SK-N-SH (cell line): ENCODE measurements at regions not wholly inside any gene's neighbourhood (a gene's known extent, or its start where the extent isn't known, plus 50 kb on each side); places are given as distances from the start of the nearest gene placed in this dataset.

ENCODE experiments used
- CTCF ChIA-PET: fragments of 300-600, 350-600 bp; formaldehyde crosslinking; extraction: SDS; loops from one replicate; lab custom pipeline; 2021; lab: Yijun Ruan, JAX
- POLR2A ChIA-PET: fragments of 350-600 bp; sonication (Branson Sonifier 250); formaldehyde crosslinking; extraction: SDS; loops from one replicate; lab custom pipeline; 2020; ENCODE audit warnings: antibody characterized with exemption, inconsistent platforms; lab: Yijun Ruan, JAX
- DNase-seq: peaks from one replicate; pipeline ENCODE4 v3.0.0; 2012
- H2AFZ ChIP-seq: fragments of 200-600 bp; sonication (generic); 2 replicates; pipeline ENCODE4 v1.8.1; 2016; ENCODE audit warnings: antibody characterized with exemption, mild to moderate bottlenecking, low read depth
- H3F3A ChIP-seq: fragments of 200-600 bp; sonication (generic); replicated peaks from 2 replicates; pipeline ENCODE3; 2016; ENCODE audit warnings: antibody characterized with exemption, mild to moderate bottlenecking; ENCODE audit not compliant: insufficient read depth
- H3K27ac ChIP-seq, 2 experiments: fragments of 200-500 bp in 1 of 2; fragments of 200-600 bp in 1 of 2; sonication (Bioruptor generic) in 1 of 2; sonication (generic), shearing (Covaris generic) in 1 of 2; 2 replicates each; pipeline versions ENCODE4 v1.5.1 to v1.6.1; 2014 to 2016; ENCODE audit warnings: low read depth in 2 of 2, inconsistent platforms in 1 of 2, low read length in 1 of 2, mild to moderate bottlenecking in 1 of 2, mixed read lengths in 1 of 2
- H3K27me3 ChIP-seq: fragments of 200-600 bp; sonication (generic), shearing (Covaris generic); 2 replicates; pipeline ENCODE4 v1.6.1; 2016; ENCODE audit warnings: mixed run types; ENCODE audit not compliant: insufficient read depth
- H3K36me3 ChIP-seq, 2 experiments: fragments of 200-500 bp in 1 of 2; fragments of 200-600 bp in 1 of 2; sonication (Bioruptor generic) in 1 of 2; sonication (generic) in 1 of 2; replicated peaks in 1 of 2; 2 replicates each; pipeline versions ENCODE3 to v1.5.1; 2014 to 2016; ENCODE audit warnings: low read length in 1 of 2, mild to moderate bottlenecking in 1 of 2; ENCODE audit not compliant: insufficient read depth in 2 of 2, control insufficient read depth in 1 of 2
- H3K4me1 ChIP-seq, 2 experiments: fragments of 200-500 bp in 1 of 2; fragments of 200-600 bp in 1 of 2; sonication (Bioruptor generic) in 1 of 2; sonication (generic), shearing (Covaris generic) in 1 of 2; 2 replicates each; pipeline versions ENCODE4 v1.5.1 to v1.6.1; 2014 to 2016; ENCODE audit warnings: low read depth in 1 of 2, low read length in 1 of 2, mixed run types in 1 of 2; ENCODE audit not compliant: insufficient read depth in 2 of 2, control insufficient read depth in 1 of 2
- H3K4me2 ChIP-seq: fragments of 200-600 bp; sonication (generic), shearing (Covaris generic); 2 replicates; pipeline ENCODE4 v1.6.1; 2017; ENCODE audit warnings: mixed run types
- H3K4me3 ChIP-seq, 2 experiments: fragments of 200-500 bp in 1 of 2; fragments of 200-600 bp in 1 of 2; sonication (Bioruptor generic) in 1 of 2; sonication (generic), shearing (Covaris generic) in 1 of 2; 2 replicates each; pipeline versions ENCODE4 v1.5.1 to v1.8.1; 2014 to 2016; ENCODE audit warnings: low read depth in 2 of 2, inconsistent platforms in 1 of 2, low read length in 1 of 2, mild to moderate bottlenecking in 1 of 2, mixed read lengths in 1 of 2, moderate library complexity in 1 of 2
- H3K79me2 ChIP-seq: fragments of 200-600 bp; sonication (generic); 2 replicates; pipeline ENCODE4 v1.8.1; 2017; ENCODE audit warnings: mild to moderate bottlenecking; ENCODE audit not compliant: insufficient read depth
- H3K9ac ChIP-seq: fragments of 200-600 bp; sonication (generic); 2 replicates; pipeline ENCODE4 v1.6.1; 2017; ENCODE audit warnings: mixed run types
- H3K9me2 ChIP-seq: fragments of 200-600 bp; sonication (generic); 2 replicates; pipeline ENCODE4 v1.6.1; 2017; ENCODE audit warnings: mixed run types
- H3K9me3 ChIP-seq: fragments of 200-600 bp; sonication (generic); 2 replicates; pipeline ENCODE4 v1.6.1; 2017; ENCODE audit warnings: mixed run types, mild to moderate bottlenecking, moderate library complexity
- H4K20me1 ChIP-seq: fragments of 200-600 bp; sonication (generic); 2 replicates; pipeline ENCODE4 v1.6.1; 2017; ENCODE audit warnings: mild to moderate bottlenecking, mixed run types; ENCODE audit not compliant: insufficient read depth
- CTCF ChIP-seq: fragments of 200-600 bp; sonication (generic); IDR thresholded peaks from 2 replicates; pipeline ENCODE4 v1.6.1; 2017; ENCODE audit warnings: antibody characterized with exemption, mild to moderate bottlenecking, moderate library complexity
- FOXJ3 ChIP-seq: sonication (generic); formaldehyde crosslinking; IDR thresholded peaks from 2 replicates; pipeline ENCODE4 v1.5.1; 2020; ENCODE audit warnings: mild to moderate bottlenecking, missing genetic modification reagents
- FOXM1 ChIP-seq: IDR thresholded peaks from 2 replicates; pipeline ENCODE4 v1.4.0; 2012; ENCODE audit warnings: low read depth, mild to moderate bottlenecking
- GABPA ChIP-seq: IDR thresholded peaks from 2 replicates; pipeline ENCODE4 v1.4.0; 2012; ENCODE audit warnings: low read depth, mild to moderate bottlenecking
- NFIC ChIP-seq: IDR thresholded peaks from 2 replicates; pipeline ENCODE4 v1.4.0; 2012; ENCODE audit warnings: borderline replicate concordance
- NRF1 ChIP-seq: IDR thresholded peaks from 2 replicates; pipeline ENCODE4 v1.6.1; 2012; ENCODE audit warnings: low read depth, mild to moderate bottlenecking, low read length
- PBX3 ChIP-seq: IDR thresholded peaks from 2 replicates; pipeline ENCODE4; 2012
- TAF1 ChIP-seq: IDR thresholded peaks from 2 replicates; pipeline ENCODE4 v1.6.1; 2012; ENCODE audit warnings: low read depth, mild to moderate bottlenecking, low read length, moderate library complexity, borderline replicate concordance
- YY1 ChIP-seq: IDR thresholded peaks from 2 replicates; pipeline ENCODE4 v1.4.0; 2012; ENCODE audit warnings: low read depth, mild to moderate bottlenecking
- WGBS: methylation state at CpG from one replicate; pipeline ENCODE4 v1.1.6; 2017; ENCODE audit warnings: low lambda C conversion rate; 5-methylcytosine and 5-hydroxymethylcytosine counted together

- Histone ChIP-seq H3K27ac (no peak overlapping the region), H3K4me1 (no peaks in the 10 kb centered on the region), H3K9me3 (no peaks in the 10 kb centered on the region), H3K36me3 (no peaks in the 10 kb centered on the region), H2AFZ (no peak overlapping the region), H3K27me3 (no peaks in the 10 kb centered on the region), H3K79me2 (no peaks in the 10 kb centered on the region), H3K9me2 (no peaks in the 10 kb centered on the region), H3K4me2 (no peak overlapping the region), H4K20me1 (no peaks in the 10 kb centered on the region)
- POLR2A ChIA-PET = no interaction called here
- TF ChIP-seq GABPA (no peak), FOXM1 (no peak), NFIC (no peak), TAF1 (no peak), CTCF (no peak)
- TF ChIP-seq, all 33 proteins: peak for 0
- no peak for DNase-seq
- Histone ChIP-seq H3F3A (no peaks in the 10 kb centered on the region), H3K4me3 (no peak overlapping the region), H3K9ac (no peak overlapping the region)
- WGBS = 15% methylated on average over 2 of the region's 2 CpGs
- CTCF ChIA-PET = interaction anchor here (1.0 to 1.3 kb wide), 3 partner anchors 10 to 403 kb away, joined by 3 read pairs; no protein-coding TSS in a partner anchor
Measured at GRCh38 chr9:20227166-20227874, 395.0 kb downstream of the MLLT3 start.

- H3K9me2 ChIP-seq = no peaks in the 10 kb centered on the region
- ChIA-PET POLR2A (no interaction called here), CTCF (no interaction called here)
- WGBS = 59% methylated on average over 5 of the region's 5 CpGs
- H3K4me2 ChIP-seq = peak overlapping the region; percentile 57; the same call in 1 of the 2 replicates
- no peak overlapping the region for H3K27ac ChIP-seq
- no peak for TF ChIP-seq YY1
- TF ChIP-seq FOXJ3 (CRISPR knock-in tag) = no peak
- TF ChIP-seq NRF1 = no peak
- no peak for TF ChIP-seq PBX3
- H3F3A ChIP-seq = no peaks in the 10 kb centered on the region
- H3K4me3 ChIP-seq = no peak overlapping the region; a peak in 1 of 4 replicates
- no peaks in the 10 kb centered on the region for H4K20me1 ChIP-seq
- peak overlapping the region; percentile 67 for H2AFZ ChIP-seq
- no peaks in the 10 kb centered on the region for H3K9me3 ChIP-seq
- H3K4me1 ChIP-seq = no peaks in the 10 kb centered on the region
- no peaks in the 10 kb centered on the region for H3K36me3 ChIP-seq
- no peak overlapping the region for H3K9ac ChIP-seq
- H3K27me3 ChIP-seq = no peaks in the 10 kb centered on the region
- H3K79me2 ChIP-seq = no peaks in the 10 kb centered on the region
- DNase-seq = no peak
Measured at GRCh38 chr9:20226345-20226744, 396.0 kb downstream of the MLLT3 start.
